Keratinocyte (primary cell): ENCODE measurements at regions not wholly inside any gene's neighbourhood (a gene's known extent, or its start where the extent isn't known, plus 50 kb on each side); places are given as distances from the start of the nearest gene placed in this dataset.

Source experiments
- DNase-seq: peaks from one replicate; pipeline ENCODE4 v3.0.0-alpha.2; 2011; ENCODE audit warnings: low read depth, missing footprints, low spot score
- FAIRE-seq: peaks from 2 replicates; lab custom pipeline; 2011; peaks lifted over from hg19 to GRCh38; lab: Jason Lieb, UNC
- H2AFZ ChIP-seq: 2 replicates; pipeline ENCODE4 v1.6.0; 2012; ENCODE audit warnings: low read length, control low read depth, inconsistent platforms; ENCODE audit not compliant: control insufficient read depth
- H3K27ac ChIP-seq: 2 replicates; pipeline ENCODE4 v1.5.1; 2011; ENCODE audit warnings: low read length; ENCODE audit not compliant: control insufficient read depth, insufficient read depth
- H3K27me3 ChIP-seq: 3 replicates; pipeline ENCODE4 v1.6.0; 2011; ENCODE audit warnings: low read length; ENCODE audit not compliant: control insufficient read depth, insufficient read depth; ENCODE audit errors: extremely low read depth
- H3K36me3 ChIP-seq, 2 experiments: 2 replicates in 1 of 2; 3 replicates in 1 of 2; pipeline ENCODE4 v1.5.1; 2011; ENCODE audit warnings: low read length in 2 of 2, mild to moderate bottlenecking in 1 of 2; ENCODE audit not compliant: control insufficient read depth in 2 of 2, insufficient read depth in 2 of 2; ENCODE audit errors: extremely low read depth in 1 of 2
- H3K4me1 ChIP-seq: 3 replicates; pipeline ENCODE4 v1.5.1; 2011; ENCODE audit warnings: low read length; ENCODE audit not compliant: control insufficient read depth, insufficient read depth; ENCODE audit errors: extremely low read depth
- H3K4me2 ChIP-seq: 3 replicates; pipeline ENCODE4 v1.6.0; 2011; ENCODE audit warnings: low read depth, low read length; ENCODE audit not compliant: control insufficient read depth, insufficient read depth; ENCODE audit errors: extremely low read depth
- H3K4me3 ChIP-seq, 3 experiments: fragments of 200-600 bp in 1 of 3; sonication (generic) in 1 of 3; 2 replicates in 2 of 3; 3 replicates in 1 of 3; pipeline ENCODE4 v1.5.1; 2011 to 2016; ENCODE audit warnings: low read length in 3 of 3, mild to moderate bottlenecking in 3 of 3, control low read depth in 2 of 3, inconsistent platforms in 1 of 3, low read depth in 1 of 3, mixed read lengths in 1 of 3, mixed run types in 1 of 3, moderate library complexity in 1 of 3; ENCODE audit not compliant: control insufficient read depth in 2 of 3, insufficient read depth in 2 of 3; ENCODE audit errors: extremely low read depth in 1 of 3
- H3K79me2 ChIP-seq: 2 replicates; pipeline ENCODE4 v1.6.0; 2012; ENCODE audit warnings: low read length; ENCODE audit not compliant: control insufficient read depth, insufficient read depth
- H3K9ac ChIP-seq: 3 replicates; pipeline ENCODE4 v1.6.0; 2011; ENCODE audit warnings: low read length; ENCODE audit not compliant: control insufficient read depth, insufficient read depth; ENCODE audit errors: extremely low read depth
- H3K9me1 ChIP-seq: 3 replicates; pipeline ENCODE4 v1.6.0; 2011; ENCODE audit warnings: low read length; ENCODE audit not compliant: control insufficient read depth, insufficient read depth; ENCODE audit errors: extremely low read depth
- H3K9me3 ChIP-seq: 2 replicates; pipeline ENCODE4 v1.5.1; 2012; ENCODE audit warnings: low read depth, low read length; ENCODE audit not compliant: control insufficient read depth
- H4K20me1 ChIP-seq: 3 replicates; pipeline ENCODE4 v1.6.0; 2011; ENCODE audit warnings: low read length; ENCODE audit not compliant: control insufficient read depth, insufficient read depth; ENCODE audit errors: extremely low read depth
- CTCF ChIP-seq, 3 experiments: IDR thresholded peaks in 1 of 3; conservative IDR thresholded peaks in 1 of 3; optimal IDR thresholded peaks in 1 of 3; 2 replicates in 2 of 3; 3 replicates in 1 of 3; pipeline versions ENCODE3 to v1.5.1; 2011; ENCODE audit warnings: low read length in 3 of 3, mild to moderate bottlenecking in 3 of 3, moderate library complexity in 2 of 3, control low read depth in 1 of 3, inconsistent platforms in 1 of 3; ENCODE audit not compliant: insufficient read depth in 2 of 3; ENCODE audit errors: extremely low read depth in 1 of 3
- EZH2 ChIP-seq: IDR thresholded peaks from one replicate; pipeline ENCODE4 v1.6.1; 2012; ENCODE audit warnings: inconsistent platforms, mild to moderate bottlenecking, low read length, moderate library complexity
- dilution Hi-C: fragments of 300-500 bp; cut with MboI; formaldehyde crosslinking; loops from one replicate; pipeline ENCODE4 v1.7.0; 2020; ENCODE audit warnings: low sequenced_read_pairs; ENCODE audit not compliant: extremely low pct_ligation_motif_present

DNA sequence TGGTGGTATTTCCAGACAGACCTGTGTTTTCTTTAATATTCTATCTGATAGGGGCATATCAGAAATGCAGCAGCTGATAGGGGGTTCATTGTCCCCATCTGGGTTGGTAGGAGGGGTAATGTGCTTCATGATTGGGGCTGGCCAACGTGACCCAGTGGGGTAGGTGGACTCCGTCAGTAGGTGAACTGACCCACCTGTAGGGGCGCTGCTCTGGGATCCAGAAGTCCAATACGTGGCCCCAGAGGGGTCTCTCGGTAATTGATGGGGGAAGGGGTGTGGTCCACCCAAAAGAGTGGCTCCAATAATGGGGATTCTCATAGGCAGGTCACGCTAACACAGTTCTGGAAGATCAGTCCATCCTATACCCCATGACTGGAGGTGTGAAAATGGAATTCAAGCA lies 112.0 kb downstream of the PRLHR start:
- Histone ChIP-seq H3K79me2 (no peaks in the 10 kb centered on the region), H3K9me1 (no peaks in the 10 kb centered on the region), H3K27ac (no peak overlapping the region), H3K27me3 (no peaks in the 10 kb centered on the region), H2AFZ (no peak overlapping the region), H3K9me3 (no peaks in the 10 kb centered on the region), H3K4me1 (no peaks in the 10 kb centered on the region), H3K4me2 (no peak overlapping the region), H3K9ac (no peak overlapping the region), H3K4me3 (no peak overlapping the region), H3K36me3 (no peaks in the 10 kb centered on the region), H4K20me1 (no peaks in the 10 kb centered on the region)
- DNase-seq (no peak), FAIRE-seq (no peak)
- no peak for TF ChIP-seq EZH2
- no peak for TF ChIP-seq CTCF (optimal IDR thresholded peaks at IDR 0.05 in 1 of 3, IDR thresholded peaks at IDR 0.05 in 1 of 3, conservative IDR thresholded peaks at IDR 0.05 in 1 of 3; ENCODE audit: extremely low read depth in 1 of 3, insufficient read depth in 2 of 3, low read length in 3 of 3)
- dilution Hi-C loops, result no loop called here

DNA sequence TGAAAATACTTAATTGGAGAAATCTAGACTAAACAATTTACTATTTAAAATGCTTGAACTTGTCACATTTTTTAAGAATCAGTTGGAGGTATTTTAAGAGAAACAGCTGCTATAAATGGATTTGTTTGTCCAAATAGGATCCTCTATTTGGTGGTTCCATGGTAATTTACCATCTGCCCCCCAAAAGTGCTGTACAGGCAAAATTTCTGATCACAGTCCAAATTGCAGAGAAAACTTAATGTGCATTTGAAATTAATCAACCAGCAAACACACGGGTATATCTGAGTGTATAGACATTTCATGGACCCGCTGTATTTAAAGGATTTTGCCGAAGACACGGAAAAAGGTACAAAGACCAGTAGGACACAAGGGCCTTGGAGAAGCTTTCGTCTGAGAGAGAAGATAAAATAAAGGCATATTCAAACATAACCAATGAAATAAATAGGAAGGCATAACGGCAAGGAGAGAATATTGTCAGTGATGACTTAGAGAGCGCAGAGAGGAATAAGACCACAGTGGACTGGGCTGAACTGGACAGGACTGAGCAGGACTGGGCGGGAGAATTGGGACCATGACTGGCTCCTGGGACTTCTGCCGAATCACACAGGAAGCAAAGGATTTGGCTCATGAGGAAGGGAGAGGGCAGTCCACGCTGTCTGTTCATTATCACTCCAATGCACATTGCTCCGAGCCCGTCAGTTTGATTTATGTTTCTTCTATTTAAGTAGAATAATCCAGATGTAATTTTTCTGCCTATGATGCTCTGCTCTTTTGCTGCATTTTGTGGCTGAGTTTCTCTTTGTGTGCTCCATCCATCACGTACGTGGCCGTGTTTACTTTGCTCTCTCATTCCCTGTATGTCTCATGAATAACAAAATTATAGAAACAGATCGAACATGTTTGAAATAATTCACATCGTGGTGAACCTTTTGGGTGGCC lies 112.8 kb downstream of the PRLHR start:
- no peaks in the 10 kb centered on the region for H4K20me1 ChIP-seq
- TF ChIP-seq CTCF (optimal IDR thresholded peaks at IDR 0.05 in 1 of 3, IDR thresholded peaks at IDR 0.05 in 1 of 3, conservative IDR thresholded peaks at IDR 0.05 in 1 of 3; ENCODE audit: extremely low read depth in 1 of 3, insufficient read depth in 2 of 3, low read length in 3 of 3) (no peak), EZH2 (no peak)
- no peaks in the 10 kb centered on the region for H3K9me3 ChIP-seq
- dilution Hi-C loops, result no loop called here
- no peak for FAIRE-seq
- DNase-seq, result no peak
- H3K36me3 ChIP-seq, result no peaks in the 10 kb centered on the region
- no peaks in the 10 kb centered on the region for H3K9me1 ChIP-seq
- H2AFZ ChIP-seq, result no peak overlapping the region
- no peaks in the 10 kb centered on the region for H3K4me1 ChIP-seq
- H3K4me3 ChIP-seq, result no peak overlapping the region
- no peak overlapping the region for H3K9ac ChIP-seq
- H3K4me2 ChIP-seq, result no peak overlapping the region
- no peak overlapping the region for H3K27ac ChIP-seq
- H3K27me3 ChIP-seq, result no peaks in the 10 kb centered on the region
- no peaks in the 10 kb centered on the region for H3K79me2 ChIP-seq
